Osteocyte (in vitro differentiated cells): ENCODE measurements at regions not wholly inside any gene's neighbourhood (a gene's known extent, or its start where the extent isn't known, plus 50 kb on each side); places are given as distances from the start of the nearest gene placed in this dataset.

ENCODE experiments used
- DNase-seq: peaks from one replicate; pipeline ENCODE4 v3.0.0; 2021; ENCODE audit warnings: mixed read lengths; ENCODE audit not compliant: unreplicated experiment; ENCODE audit errors: extremely low spot score
- H3K27ac Mint-ChIP-seq: one replicate; pipeline ENCODE4 v1.8.0; 2021; ENCODE audit warnings: mild to moderate bottlenecking, mixed read lengths; ENCODE audit not compliant: unreplicated experiment
- H3K27me3 Mint-ChIP-seq: one replicate; pipeline ENCODE4 v1.8.0; 2021; ENCODE audit warnings: mixed read lengths; ENCODE audit not compliant: unreplicated experiment
- H3K36me3 Mint-ChIP-seq: one replicate; pipeline ENCODE4 v1.8.0; 2021; ENCODE audit warnings: mixed read lengths; ENCODE audit not compliant: unreplicated experiment
- H3K4me1 Mint-ChIP-seq: one replicate; pipeline ENCODE4 v1.8.0; 2021; ENCODE audit warnings: mixed read lengths; ENCODE audit not compliant: unreplicated experiment
- H3K4me3 Mint-ChIP-seq: one replicate; pipeline ENCODE4 v1.8.0; 2021; ENCODE audit warnings: mild to moderate bottlenecking, moderate library complexity, mixed read lengths; ENCODE audit not compliant: unreplicated experiment
- H3K9me3 Mint-ChIP-seq: one replicate; pipeline ENCODE4 v1.8.0; 2021; ENCODE audit warnings: mixed read lengths; ENCODE audit not compliant: unreplicated experiment
- CTCF ChIP-seq: fragments of 200-600 bp; sonication (generic); IDR thresholded peaks from 2 replicates; pipeline ENCODE4 v1.5.0; 2021; ENCODE audit warnings: antibody characterized with exemption, mild to moderate bottlenecking, moderate library complexity

- Mint-ChIP-seq H3K9me3 (peaks cover 13% of the 10 kb centered on the region), H3K4me3 (no peak overlapping the region), H3K27me3 (no peaks in the 10 kb centered on the region), H3K4me1 (no peaks in the 10 kb centered on the region), H3K27ac (no peak overlapping the region), H3K36me3 (no peaks in the 10 kb centered on the region)
- TF ChIP-seq CTCF, result no peak
- DNase-seq, result no peak
These were observed 201.3 kb upstream of the SEMA3C start for GRCh38 chr7:81120111-81120510.

GRCh38 chr7:81114633-81115032 lies 195.8 kb upstream of the SEMA3C start:
- H3K27ac Mint-ChIP-seq, result no peak overlapping the region
- H3K4me3 Mint-ChIP-seq, result no peak overlapping the region
- no peaks in the 10 kb centered on the region for H3K9me3 Mint-ChIP-seq
- no peak for DNase-seq
- no peaks in the 10 kb centered on the region for H3K27me3 Mint-ChIP-seq
- peaks cover 11% of the 10 kb centered on the region for H3K4me1 Mint-ChIP-seq
- H3K36me3 Mint-ChIP-seq, result no peaks in the 10 kb centered on the region
- no peak for TF ChIP-seq CTCF

- H3K27ac Mint-ChIP-seq, result no peak overlapping the region
- H3K36me3 Mint-ChIP-seq, result no peaks in the 10 kb centered on the region
- TF ChIP-seq CTCF, result no peak
- no peak overlapping the region for H3K4me3 Mint-ChIP-seq
- peaks cover 11% of the 10 kb centered on the region for H3K4me1 Mint-ChIP-seq
- DNase-seq, result no peak
- no peaks in the 10 kb centered on the region for H3K9me3 Mint-ChIP-seq
- no peaks in the 10 kb centered on the region for H3K27me3 Mint-ChIP-seq
These were observed 193.9 kb upstream of the SEMA3C start for GRCh38 chr7:81112731-81113130.

- Mint-ChIP-seq H3K4me1 (peaks cover 11% of the 10 kb centered on the region), H3K4me3 (no peak overlapping the region)
These were observed 193.1 kb upstream of the SEMA3C start for GRCh38 chr7:81111781-81112540.

GRCh38 chr7:81111358-81111757 lies 192.5 kb upstream of the SEMA3C start:
- H3K4me3 Mint-ChIP-seq, result no peak overlapping the region
- H3K4me1 Mint-ChIP-seq, result peaks cover 11% of the 10 kb centered on the region
- H3K27me3 Mint-ChIP-seq, result no peaks in the 10 kb centered on the region
- H3K27ac Mint-ChIP-seq, result no peak overlapping the region
- no peak for DNase-seq
- no peaks in the 10 kb centered on the region for H3K36me3 Mint-ChIP-seq
- no peak for TF ChIP-seq CTCF
- no peaks in the 10 kb centered on the region for H3K9me3 Mint-ChIP-seq

More at GRCh38 chr7:81111781-81112540, 193.1 kb upstream of the SEMA3C start:
- Mint-ChIP-seq H3K9me3 (no peaks in the 10 kb centered on the region), H3K36me3 (no peaks in the 10 kb centered on the region), H3K27me3 (no peaks in the 10 kb centered on the region), H3K27ac (no peak overlapping the region)
- DNase-seq, result no peak
- TF ChIP-seq CTCF, result no peak
